ENCODE measurements at regions not wholly inside any gene's neighbourhood (a gene's known extent, or its start where the extent isn't known, plus 50 kb on each side); places are given as distances from the start of the nearest gene placed in this dataset.

- Histone ChIP-seq H3K9ac (ENCODE audit: low read depth, low read length) (no peak overlapping the region), H3K4me2 (ENCODE audit: low read depth, low read length) (no peak overlapping the region), H2BK15ac (ENCODE audit: low read depth, low read length) (no peak overlapping the region), H2AK9ac (replicated peaks; ENCODE audit: low read depth, low read length, poor library complexity) (no peak overlapping the region), H3K9me1 (ENCODE audit: insufficient read depth, low read length) (no peaks in the 10 kb centered on the region), H3K18ac (ENCODE audit: low read depth, low read length) (no peak overlapping the region), H2BK120ac (ENCODE audit: low read depth, low read length) (no peak overlapping the region), H3K27me3 (ENCODE audit: control insufficient read depth, insufficient read depth, low read length) (no peaks in the 10 kb centered on the region), H3K4ac (ENCODE audit: low read depth, low read length) (no peak overlapping the region), H3K79me1 (ENCODE audit: low read depth in 1 of 2, low read length in 2 of 2) (no peaks in the 10 kb centered on the region), H3K23ac (ENCODE audit: low read depth, low read length) (no peak overlapping the region), H2BK5ac (ENCODE audit: low read depth, low read length, poor library complexity, severe bottlenecking) (no peak overlapping the region), H3K36me3 (ENCODE audit: control insufficient read depth, insufficient read depth, low read length) (no peaks in the 10 kb centered on the region), H4K5ac (ENCODE audit: low read depth, low read length) (no peak overlapping the region), H3K4me1 (ENCODE audit: control insufficient read depth, insufficient read depth, low read length) (no peaks in the 10 kb centered on the region), H4K8ac (ENCODE audit: low read depth in 2 of 2, low read length in 2 of 2) (no peak overlapping the region), H2AFZ (replicated peaks; ENCODE audit: low read length, poor library complexity) (no peak overlapping the region), H3K56ac (ENCODE audit: extremely low read depth, insufficient read depth, low read length) (no peak overlapping the region), H4K91ac (ENCODE audit: insufficient read depth, low read depth, low read length) (no peak overlapping the region), H2AK5ac (ENCODE audit: low read depth, low read length) (no peak overlapping the region), H3K27ac (ENCODE audit: insufficient read depth, low read length) (no peak overlapping the region), H2BK20ac (ENCODE audit: low read depth, low read length) (no peak overlapping the region), H3K9me3 (ENCODE audit: control insufficient read depth, insufficient read depth, low read length) (peaks cover 2% of the 10 kb centered on the region; the same call in 1 of the 2 replicates), H3K14ac (replicated peaks; ENCODE audit: low read depth, low read length) (no peak overlapping the region), H4K20me1 (ENCODE audit: insufficient read depth, low read length) (no peaks in the 10 kb centered on the region), H3K4me3 (ENCODE audit: insufficient read depth, low read depth, low read length) (no peak overlapping the region)
- intact Hi-C loops (cut with micrococcal nuclease) (no loop called here), dilution Hi-C loops (cut with HindIII; ENCODE audit: low sequenced_read_pairs, unreplicated experiment) (no loop called here), in situ Hi-C loops (cut with MboI; ENCODE audit: low sequenced_read_pairs) (no loop called here)
- ChIA-PET POLR2A (ENCODE audit: unreplicated experiment) (no interaction called here), CTCF (no interaction called here)
- no peak for DNase-seq
- TF ChIP-seq CTCF (conservative IDR thresholded peaks at IDR 0.05; ENCODE audit: low read depth, low read length) (no peak), MAFK (IDR thresholded peaks at IDR 0.05; ENCODE audit: low read depth, low read length) (no peak), MXI1 (IDR thresholded peaks at IDR 0.05; ENCODE audit: borderline replicate concordance, low read depth, low read length) (no peak), USF2 (IDR thresholded peaks at IDR 0.05; ENCODE audit: low read depth, low read length) (no peak), ELK1 (IDR thresholded peaks at IDR 0.05; ENCODE audit: borderline replicate concordance, low read depth, low read length) (no peak), POLR2A (IDR thresholded peaks at IDR 0.05; ENCODE audit: low read depth, low read length) (no peak), RCOR1 (IDR thresholded peaks at IDR 0.05; ENCODE audit: insufficient replicate concordance, low read length) (no peak), CHD1 (IDR thresholded peaks at IDR 0.05; ENCODE audit: low read depth, low read length) (no peak), NFE2L2 (IDR thresholded peaks at IDR 0.05; ENCODE audit: low read depth, low read length) (no peak), CEBPB (IDR thresholded peaks at IDR 0.05; ENCODE audit: low read depth, low read length) (no peak), MAZ (IDR thresholded peaks at IDR 0.05; ENCODE audit: borderline replicate concordance, low read depth, low read length) (no peak), BHLHE40 (IDR thresholded peaks at IDR 0.05; ENCODE audit: low read depth, low read length) (no peak), RFX5 (IDR thresholded peaks at IDR 0.05; ENCODE audit: low read depth, low read length) (no peak), SMC3 (IDR thresholded peaks at IDR 0.05; ENCODE audit: low read depth, low read length) (no peak), FOS (IDR thresholded peaks at IDR 0.05; ENCODE audit: low read depth, low read length) (no peak), RAD21 (IDR thresholded peaks at IDR 0.05; ENCODE audit: low read length) (no peak)
- ATAC-seq (ENCODE audit: low read depth) = no peak
- no TSS peak for BruUV-seq (replicated peaks)
- 67% methylated on average over 1 of the region's 13 CpGs; no CpG with 5 or more reads in 1 of the 2 experiments for WGBS, 2 experiments (ENCODE audit: extremely low coverage in 2 of 2, insufficient read length in 1 of 2)
Observed at GRCh38 chr13:62046512-62046911, 630.9 kb upstream of the PCDH20 start.
